ENCODE measurements at regions not wholly inside any gene's neighbourhood (a gene's known extent, or its start where the extent isn't known, plus 50 kb on each side); places are given as distances from the start of the nearest gene placed in this dataset.

DNA sequence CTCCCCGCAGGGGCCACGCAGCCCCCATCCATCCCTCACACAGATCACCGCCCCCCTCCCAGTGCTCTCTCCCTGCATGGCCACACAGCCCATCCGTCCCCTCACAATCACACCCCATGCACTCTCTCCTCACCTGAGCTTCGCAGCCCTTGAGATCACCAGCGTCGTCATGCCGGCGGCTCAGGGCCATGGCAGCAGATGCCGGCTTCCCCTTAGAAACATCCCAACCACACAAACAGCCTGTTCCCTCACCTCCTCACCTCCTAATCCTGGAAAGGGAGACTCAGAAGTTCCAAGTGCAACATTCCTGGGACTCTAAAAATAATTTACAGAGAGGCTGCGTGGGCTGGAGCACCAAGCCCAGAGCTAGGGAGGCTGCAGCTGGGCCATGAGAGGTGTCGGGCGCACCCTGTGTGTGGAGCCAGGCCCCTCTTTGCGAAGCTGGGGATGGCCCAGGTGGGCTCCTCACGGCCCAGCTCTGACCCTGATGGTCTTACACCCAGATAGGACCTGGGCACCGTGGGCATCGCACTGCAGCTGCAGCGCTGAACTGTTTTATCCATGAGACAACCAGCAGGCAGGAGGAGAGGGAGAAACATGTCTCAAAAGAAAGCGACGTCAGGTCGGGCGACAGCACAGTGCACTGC, 125.3 kb downstream of the DLL1 start:
- H3K27me3 ChIP-seq = no peaks in the 10 kb centered on the region
- no peaks in the 10 kb centered on the region for H3K4me1 ChIP-seq
- no peak for DNase-seq (ENCODE audit: low spot score in 2 of 2)
- no peak overlapping the region for H3K27ac ChIP-seq
- intact Hi-C loops (cut with DNase I) = loop anchor here (5.0 kb wide), 1 partner anchor 127 kb away; the partner anchor contains the start of gene DLL1
- TF ChIP-seq, protein P1, sequence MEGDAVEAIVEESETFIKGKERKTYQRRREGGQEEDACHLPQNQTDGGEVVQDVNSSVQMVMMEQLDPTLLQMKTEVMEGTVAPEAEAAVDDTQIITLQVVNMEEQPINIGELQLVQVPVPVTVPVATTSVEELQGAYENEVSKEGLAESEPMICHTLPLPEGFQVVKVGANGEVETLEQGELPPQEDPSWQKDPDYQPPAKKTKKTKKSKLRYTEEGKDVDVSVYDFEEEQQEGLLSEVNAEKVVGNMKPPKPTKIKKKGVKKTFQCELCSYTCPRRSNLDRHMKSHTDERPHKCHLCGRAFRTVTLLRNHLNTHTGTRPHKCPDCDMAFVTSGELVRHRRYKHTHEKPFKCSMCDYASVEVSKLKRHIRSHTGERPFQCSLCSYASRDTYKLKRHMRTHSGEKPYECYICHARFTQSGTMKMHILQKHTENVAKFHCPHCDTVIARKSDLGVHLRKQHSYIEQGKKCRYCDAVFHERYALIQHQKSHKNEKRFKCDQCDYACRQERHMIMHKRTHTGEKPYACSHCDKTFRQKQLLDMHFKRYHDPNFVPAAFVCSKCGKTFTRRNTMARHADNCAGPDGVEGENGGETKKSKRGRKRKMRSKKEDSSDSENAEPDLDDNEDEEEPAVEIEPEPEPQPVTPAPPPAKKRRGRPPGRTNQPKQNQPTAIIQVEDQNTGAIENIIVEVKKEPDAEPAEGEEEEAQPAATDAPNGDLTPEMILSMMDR (IDR thresholded peaks at IDR 0.05) = no peak
- no peaks in the 10 kb centered on the region for H3K9me3 ChIP-seq
- no peaks in the 10 kb centered on the region for H3K36me3 ChIP-seq
- peak overlapping the region in 1 of 2 donors; percentile 17 for H3K4me3 ChIP-seq

DNA sequence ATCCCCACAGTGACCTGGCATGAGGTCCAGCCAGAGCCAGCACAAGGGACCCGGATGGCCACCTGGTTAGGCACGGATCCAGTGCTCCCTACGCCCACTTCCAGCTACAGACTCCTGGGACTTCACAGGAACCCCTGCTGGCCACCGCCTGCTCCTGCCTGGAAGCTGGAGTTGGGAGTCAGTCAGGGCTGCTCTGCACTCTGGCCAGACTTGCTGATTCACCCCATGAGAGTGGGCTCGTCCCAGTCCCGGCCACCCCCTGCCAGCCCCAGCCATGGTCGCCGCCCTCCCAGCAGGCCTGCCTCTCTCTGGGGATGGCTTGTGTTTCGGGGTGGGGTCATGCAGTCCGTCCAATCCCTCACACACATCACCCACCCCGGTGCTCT, 125.8 kb downstream of the DLL1 start:
- peak in 1 of 2 donors; percentile 76 for DNase-seq (ENCODE audit: low spot score in 2 of 2)
- Histone ChIP-seq H3K27ac (no peak overlapping the region), H3K27me3 (no peaks in the 10 kb centered on the region), H3K9me3 (no peaks in the 10 kb centered on the region), H3K36me3 (no peaks in the 10 kb centered on the region), H3K4me3 (peak overlapping the region in 1 of 2 donors; percentile 17), H3K4me1 (no peaks in the 10 kb centered on the region)
- TF ChIP-seq, protein P1 (IDR thresholded peaks at IDR 0.05) = peak in 2 of 3 experiments; percentile 20 to 33
- intact Hi-C loops (cut with DNase I) = loop anchor here (5.0 kb wide), 1 partner anchor 127 kb away; the partner anchor contains the start of gene DLL1

DNA sequence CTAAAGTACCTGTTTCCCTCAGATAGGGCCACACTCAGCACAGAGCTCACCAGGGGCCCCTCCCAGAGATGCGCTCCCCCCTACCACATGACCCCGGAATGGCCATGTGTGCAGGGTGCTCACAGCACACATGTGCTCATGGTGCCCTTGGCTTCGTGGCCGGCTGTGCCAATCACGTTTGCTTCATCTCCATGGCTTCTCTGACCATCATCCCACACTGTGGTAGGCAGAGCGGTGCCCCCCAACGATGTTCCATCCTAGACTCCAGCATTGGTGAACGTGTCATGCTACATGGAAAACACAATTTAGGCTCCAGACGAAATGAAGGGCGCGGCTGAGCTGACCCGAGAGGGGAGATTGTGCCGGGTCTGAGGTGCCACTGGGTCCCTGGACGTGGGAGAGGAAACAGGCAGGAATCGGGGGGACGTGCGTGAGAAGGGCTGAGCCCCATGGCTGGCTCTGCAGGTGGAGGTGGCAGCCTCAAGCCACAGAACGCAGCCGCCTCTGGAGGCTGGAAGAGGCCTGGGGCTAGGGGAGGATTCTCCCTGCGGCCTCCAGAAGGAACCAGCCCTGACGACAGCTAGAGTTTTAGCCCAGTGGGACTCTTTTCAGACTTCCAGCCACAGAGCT, 126.5 kb downstream of the DLL1 start:
- TF ChIP-seq, protein P1 (IDR thresholded peaks at IDR 0.05) = no peak
- H3K36me3 ChIP-seq = no peaks in the 10 kb centered on the region
- H3K27ac ChIP-seq = no peak overlapping the region
- no peaks in the 10 kb centered on the region for H3K9me3 ChIP-seq
- intact Hi-C loops (cut with DNase I) = no loop called here
- DNase-seq (ENCODE audit: low spot score in 2 of 2) = no peak
- no peaks in the 10 kb centered on the region for H3K27me3 ChIP-seq
- H3K4me3 ChIP-seq = no peak overlapping the region
- H3K4me1 ChIP-seq = no peaks in the 10 kb centered on the region

DNA sequence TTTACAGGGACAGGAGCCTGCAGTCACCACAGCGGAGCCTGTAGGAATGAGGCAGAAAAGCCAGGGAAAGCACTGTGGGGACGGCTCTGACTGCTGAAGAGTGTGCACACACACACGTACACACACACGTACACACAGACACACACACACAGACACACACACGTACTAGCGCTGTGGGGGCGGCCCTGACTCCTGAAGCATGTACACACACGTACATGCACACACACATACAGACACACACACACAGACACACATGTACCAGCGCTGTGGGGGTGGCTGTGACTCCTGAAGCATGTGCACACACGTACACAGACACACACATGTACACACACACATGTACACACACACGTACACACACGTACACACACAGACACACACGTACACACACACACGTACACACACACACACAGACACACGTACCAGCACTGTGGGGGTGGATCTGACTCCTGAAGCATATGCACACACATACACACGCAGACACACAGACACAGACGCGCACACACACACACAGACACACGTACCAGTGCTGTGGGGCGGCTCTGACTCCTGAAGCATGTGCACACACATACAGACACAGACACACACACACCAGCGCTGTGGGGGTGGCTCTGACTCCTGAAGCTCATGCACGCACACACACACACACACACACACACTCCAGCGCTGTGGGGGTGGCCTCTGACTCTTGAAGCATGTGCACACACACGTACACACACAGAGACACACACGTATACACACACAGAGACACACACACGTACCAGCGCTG, 127.3 kb downstream of the DLL1 start:
- Histone ChIP-seq H3K27ac (no peak overlapping the region), H3K4me1 (no peaks in the 10 kb centered on the region), H3K9me3 (no peaks in the 10 kb centered on the region), H3K27me3 (no peaks in the 10 kb centered on the region), H3K36me3 (no peaks in the 10 kb centered on the region), H3K4me3 (no peak overlapping the region)
- no peak for DNase-seq (ENCODE audit: low spot score in 2 of 2)
- intact Hi-C loops (cut with DNase I) = no loop called here
- TF ChIP-seq, protein P1 (IDR thresholded peaks at IDR 0.05) = no peak

DNA sequence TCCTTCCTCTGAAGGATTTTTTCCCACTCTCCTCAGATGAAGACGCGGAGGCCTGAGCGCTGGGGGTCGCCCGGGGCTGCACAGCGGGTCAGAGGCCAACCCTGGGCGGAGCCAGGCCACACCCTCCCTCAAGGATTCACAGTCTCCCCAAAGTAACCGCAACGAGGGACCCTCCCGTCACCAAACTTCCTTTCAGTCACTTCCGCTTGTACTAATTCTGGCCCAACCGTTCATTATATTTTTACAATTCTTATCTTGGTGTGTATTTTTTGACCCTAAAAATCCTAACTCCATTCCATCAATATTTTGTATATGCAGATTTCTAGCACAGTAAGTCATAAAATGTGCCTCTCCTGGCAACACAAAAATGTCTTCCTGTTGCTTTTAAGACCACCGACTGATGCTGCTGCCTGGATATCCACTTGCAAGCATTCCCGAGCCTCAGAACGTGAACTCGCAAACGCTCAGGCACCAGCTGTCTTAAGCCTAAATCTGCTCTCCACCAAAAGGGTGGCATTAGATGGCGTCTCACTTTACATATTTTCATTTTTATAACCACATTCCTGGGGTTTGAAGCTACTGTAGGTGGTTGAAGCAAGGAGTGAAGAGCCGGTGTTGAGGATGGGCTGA, 128.0 kb downstream of the DLL1 start:
- Histone ChIP-seq H3K36me3 (no peaks in the 10 kb centered on the region), H3K27ac (no peak overlapping the region), H3K9me3 (no peaks in the 10 kb centered on the region), H3K27me3 (no peaks in the 10 kb centered on the region), H3K4me1 (no peaks in the 10 kb centered on the region), H3K4me3 (no peak overlapping the region)
- DNase-seq (ENCODE audit: low spot score in 2 of 2) = no peak
- TF ChIP-seq, protein P1 (IDR thresholded peaks at IDR 0.05) = no peak
- intact Hi-C loops (cut with DNase I) = no loop called here
